ENCODE measurements at regions not wholly inside any gene's neighbourhood (a gene's known extent, or its start where the extent isn't known, plus 50 kb on each side); places are given as distances from the start of the nearest gene placed in this dataset.

GRCh38 chr3:94378322-94378721, 315.5 kb downstream of the NSUN3 start:
- Histone ChIP-seq H3K27ac (ENCODE audit: low read length) (no peak overlapping the region), H3K36me3 (replicated peaks; ENCODE audit: low read depth, low read length) (no peaks in the 10 kb centered on the region), H3K9ac (ENCODE audit: low read length) (no peak overlapping the region), H3K27me3 (ENCODE audit: low read depth, low read length) (no peaks in the 10 kb centered on the region), H3K79me2 (ENCODE audit: low read length) (no peaks in the 10 kb centered on the region), H3K4me2 (ENCODE audit: low read length) (no peak overlapping the region), H2AFZ (ENCODE audit: low read depth, low read length) (no peak overlapping the region), H3K4me1 (ENCODE audit: low read length) (no peaks in the 10 kb centered on the region), H4K20me1 (ENCODE audit: insufficient read depth, low read length) (no peaks in the 10 kb centered on the region), H3K9me3 (ENCODE audit: insufficient read depth, low read length) (no peaks in the 10 kb centered on the region), H3K4me3 (ENCODE audit: low read length) (no peak overlapping the region)
- no peak for TF ChIP-seq CTCF (IDR thresholded peaks at IDR 0.05; ENCODE audit: low read depth, low read length)
- no peak for TF ChIP-seq EZH2phosphoT487 (IDR thresholded peaks at IDR 0.05; ENCODE audit: low read depth)

GRCh38 chr3:94379264-94379663, 316.4 kb downstream of the NSUN3 start:
- Histone ChIP-seq H3K4me2 (ENCODE audit: low read length) (no peak overlapping the region), H3K9ac (ENCODE audit: low read length) (no peak overlapping the region), H2AFZ (ENCODE audit: low read depth, low read length) (no peak overlapping the region), H3K4me3 (ENCODE audit: low read length) (no peak overlapping the region), H3K4me1 (ENCODE audit: low read length) (no peaks in the 10 kb centered on the region), H3K79me2 (ENCODE audit: low read length) (no peaks in the 10 kb centered on the region), H3K9me3 (ENCODE audit: insufficient read depth, low read length) (no peaks in the 10 kb centered on the region), H3K27ac (ENCODE audit: low read length) (no peak overlapping the region), H3K36me3 (replicated peaks; ENCODE audit: low read depth, low read length) (no peaks in the 10 kb centered on the region), H4K20me1 (ENCODE audit: insufficient read depth, low read length) (no peaks in the 10 kb centered on the region), H3K27me3 (ENCODE audit: low read depth, low read length) (no peaks in the 10 kb centered on the region)
- TF ChIP-seq CTCF (IDR thresholded peaks at IDR 0.05; ENCODE audit: low read depth, low read length) (no peak), EZH2phosphoT487 (IDR thresholded peaks at IDR 0.05; ENCODE audit: low read depth) (no peak)

- H3K9me3 ChIP-seq (ENCODE audit: insufficient read depth, low read length): no peaks in the 10 kb centered on the region
- H3K9ac ChIP-seq (ENCODE audit: low read length): no peak overlapping the region
- no peaks in the 10 kb centered on the region for H3K79me2 ChIP-seq (ENCODE audit: low read length)
- no peaks in the 10 kb centered on the region; the same call in 1 of the 2 replicates for H3K4me1 ChIP-seq (ENCODE audit: low read length)
- H4K20me1 ChIP-seq (ENCODE audit: insufficient read depth, low read length): no peaks in the 10 kb centered on the region
- H3K36me3 ChIP-seq (replicated peaks; ENCODE audit: low read depth, low read length): no peaks in the 10 kb centered on the region
- no peaks in the 10 kb centered on the region for H3K27me3 ChIP-seq (ENCODE audit: low read depth, low read length)
- no peak overlapping the region for H2AFZ ChIP-seq (ENCODE audit: low read depth, low read length)
- TF ChIP-seq EZH2phosphoT487 (IDR thresholded peaks at IDR 0.05; ENCODE audit: low read depth) (no peak), CTCF (IDR thresholded peaks at IDR 0.05; ENCODE audit: low read depth, low read length) (no peak)
- H3K27ac ChIP-seq (ENCODE audit: low read length): no peak overlapping the region
- no peak overlapping the region for H3K4me2 ChIP-seq (ENCODE audit: low read length)
- no peak overlapping the region for H3K4me3 ChIP-seq (ENCODE audit: low read length)
These were observed 332.0 kb downstream of the NSUN3 start for GRCh38 chr3:94394885-94395284.

GRCh38 chr3:94395851-94396250, 333.0 kb downstream of the NSUN3 start:
- Histone ChIP-seq H2AFZ (ENCODE audit: low read depth, low read length) (no peak overlapping the region), H3K79me2 (ENCODE audit: low read length) (no peaks in the 10 kb centered on the region), H3K4me2 (ENCODE audit: low read length) (no peak overlapping the region), H3K4me1 (ENCODE audit: low read length) (no peaks in the 10 kb centered on the region; the same call in 1 of the 2 replicates), H3K4me3 (ENCODE audit: low read length) (no peak overlapping the region), H3K36me3 (replicated peaks; ENCODE audit: low read depth, low read length) (no peaks in the 10 kb centered on the region), H3K27me3 (ENCODE audit: low read depth, low read length) (no peaks in the 10 kb centered on the region), H3K27ac (ENCODE audit: low read length) (no peak overlapping the region), H3K9ac (ENCODE audit: low read length) (no peak overlapping the region), H3K9me3 (ENCODE audit: insufficient read depth, low read length) (no peaks in the 10 kb centered on the region), H4K20me1 (ENCODE audit: insufficient read depth, low read length) (no peaks in the 10 kb centered on the region)
- TF ChIP-seq EZH2phosphoT487 (IDR thresholded peaks at IDR 0.05; ENCODE audit: low read depth): no peak
- TF ChIP-seq CTCF (IDR thresholded peaks at IDR 0.05; ENCODE audit: low read depth, low read length): no peak
